Neural progenitor cell (in vitro differentiated cells): ENCODE measurements at regions not wholly inside any gene's neighbourhood (a gene's known extent, or its start where the extent isn't known, plus 50 kb on each side); places are given as distances from the start of the nearest gene placed in this dataset.

Source experiments
- DNase-seq: peaks from one replicate; pipeline ENCODE4 v3.0.0-alpha.2; 2016; ENCODE audit warnings: low spot score
- H2AFZ ChIP-seq: fragments of 200-600 bp; sonication (generic); replicated peaks from 2 replicates; pipeline ENCODE4 v1.6.1; 2016; ENCODE audit warnings: antibody characterized with exemption
- H3F3A ChIP-seq: fragments of 200-600 bp; sonication (generic); 2 replicates; pipeline ENCODE4 v1.6.1; 2016; ENCODE audit warnings: antibody characterized with exemption, low read depth
- H3K27ac ChIP-seq: fragments of 200-600 bp; sonication (generic); 2 replicates; pipeline ENCODE4 v1.5.1; 2016; ENCODE audit warnings: mild to moderate bottlenecking
- H3K27me3 ChIP-seq: fragments of 200-600 bp; sonication (generic); 2 replicates; pipeline ENCODE4 v1.6.1; 2016; ENCODE audit warnings: mild to moderate bottlenecking, moderate library complexity
- H3K36me3 ChIP-seq: fragments of 200-600 bp; sonication (generic); 2 replicates; pipeline ENCODE4 v1.5.1; 2016
- H3K4me1 ChIP-seq: fragments of 200-600 bp; sonication (generic); 2 replicates; pipeline ENCODE4 v1.6.1; 2016; ENCODE audit warnings: mixed run types
- H3K4me2 ChIP-seq: fragments of 200-600 bp; sonication (generic); 2 replicates; pipeline ENCODE4 v1.6.1; 2016
- H3K4me3 ChIP-seq: fragments of 200-600 bp; sonication (generic); 2 replicates; pipeline ENCODE4 v1.5.1; 2016
- H3K79me2 ChIP-seq: fragments of 200-600 bp; sonication (generic); 2 replicates; pipeline ENCODE4 v1.6.1; 2016; ENCODE audit warnings: low read depth
- H3K9ac ChIP-seq: fragments of 200-600 bp; sonication (generic); 2 replicates; pipeline ENCODE4 v1.6.1; 2016
- H3K9me3 ChIP-seq: fragments of 200-600 bp; sonication (generic); 2 replicates; pipeline ENCODE4 v1.5.1; 2016; ENCODE audit warnings: low read depth
- H4K20me1 ChIP-seq: fragments of 200-600 bp; sonication (generic); 2 replicates; pipeline ENCODE4 v1.6.1; 2016; ENCODE audit warnings: low read depth
- H3K27ac Mint-ChIP-seq: 3 replicates; pipeline ENCODE4 v1.8.0; 2021; ENCODE audit warnings: mixed read lengths
- H3K27me3 Mint-ChIP-seq: 2 replicates; pipeline ENCODE4 v1.8.0; 2022; ENCODE audit warnings: low read depth, mild to moderate bottlenecking, inconsistent platforms, moderate library complexity, mixed read lengths; ENCODE audit not compliant: insufficient read depth
- H3K36me3 Mint-ChIP-seq: 3 replicates; pipeline ENCODE4 v1.8.0; 2021; ENCODE audit warnings: mixed read lengths
- H3K4me1 Mint-ChIP-seq: 3 replicates; pipeline ENCODE4 v1.8.0; 2021; ENCODE audit warnings: mixed read lengths
- H3K4me3 Mint-ChIP-seq: 3 replicates; pipeline ENCODE4 v1.8.0; 2021; ENCODE audit warnings: mild to moderate bottlenecking, moderate library complexity, mixed read lengths
- H3K9me3 Mint-ChIP-seq: 3 replicates; pipeline ENCODE4 v1.8.0; 2020; ENCODE audit warnings: mixed read lengths
- CTCF ChIP-seq: fragments of 200-600 bp; sonication (generic); IDR thresholded peaks from 2 replicates; pipeline ENCODE4 v1.5.1; 2017; ENCODE audit warnings: antibody characterized with exemption, mild to moderate bottlenecking
- EZH2 ChIP-seq: fragments of 200-600 bp; sonication (generic); IDR thresholded peaks from 2 replicates; pipeline ENCODE4 v1.6.1; 2017; ENCODE audit warnings: antibody characterized with exemption, mild to moderate bottlenecking, moderate library complexity
- EZH2phosphoT487 ChIP-seq: fragments of 200-600 bp; sonication (generic); IDR thresholded peaks from 2 replicates; pipeline ENCODE4 v1.6.1; 2017; ENCODE audit warnings: antibody characterized with exemption

- peaks cover 10% of the 10 kb centered on the region for H3K4me1 ChIP-seq
- Mint-ChIP-seq H3K27ac (no peak overlapping the region), H3K36me3 (no peaks in the 10 kb centered on the region), H3K4me3 (no peak overlapping the region), H3K27me3 (peaks cover 9% of the 10 kb centered on the region), H3K9me3 (no peaks in the 10 kb centered on the region), H3K4me1 (peaks cover 19% of the 10 kb centered on the region)
- no peaks in the 10 kb centered on the region for H3F3A ChIP-seq
- no peaks in the 10 kb centered on the region for H4K20me1 ChIP-seq
- no peak overlapping the region for H3K4me2 ChIP-seq
- no peaks in the 10 kb centered on the region for H3K36me3 ChIP-seq
- H2AFZ ChIP-seq: no peak overlapping the region
- DNase-seq: no peak
- no peaks in the 10 kb centered on the region for H3K27me3 ChIP-seq
- H3K4me3 ChIP-seq: no peak overlapping the region
- H3K27ac ChIP-seq: no peak overlapping the region
- H3K79me2 ChIP-seq: no peaks in the 10 kb centered on the region
- no peaks in the 10 kb centered on the region for H3K9me3 ChIP-seq
- no peak for TF ChIP-seq EZH2phosphoT487
- no peak for TF ChIP-seq EZH2
- no peak for TF ChIP-seq CTCF
- H3K9ac ChIP-seq: no peak overlapping the region
These were observed 134.7 kb downstream of the GADD45G start for GRCh38 chr9:89739511-89739910.

GRCh38 chr9:89739916-89740315, 135.1 kb downstream of the GADD45G start:
- H3F3A ChIP-seq: no peaks in the 10 kb centered on the region
- no peak overlapping the region for H3K4me3 ChIP-seq
- no peaks in the 10 kb centered on the region for H3K79me2 ChIP-seq
- no peak overlapping the region for H2AFZ ChIP-seq
- Mint-ChIP-seq H3K27me3 (peaks cover 9% of the 10 kb centered on the region), H3K27ac (no peak overlapping the region), H3K4me1 (peaks cover 20% of the 10 kb centered on the region), H3K36me3 (no peaks in the 10 kb centered on the region), H3K4me3 (no peak overlapping the region), H3K9me3 (no peaks in the 10 kb centered on the region)
- no peak overlapping the region for H3K9ac ChIP-seq
- H3K4me1 ChIP-seq: peaks cover 10% of the 10 kb centered on the region
- H3K9me3 ChIP-seq: no peaks in the 10 kb centered on the region
- no peaks in the 10 kb centered on the region for H4K20me1 ChIP-seq
- H3K36me3 ChIP-seq: no peaks in the 10 kb centered on the region
- no peak overlapping the region for H3K27ac ChIP-seq
- no peak for DNase-seq
- H3K4me2 ChIP-seq: no peak overlapping the region
- no peaks in the 10 kb centered on the region for H3K27me3 ChIP-seq
- no peak for TF ChIP-seq EZH2phosphoT487
- no peak for TF ChIP-seq CTCF
- TF ChIP-seq EZH2: no peak

- Mint-ChIP-seq H3K27me3 (peaks cover 9% of the 10 kb centered on the region), H3K4me1 (peaks cover 20% of the 10 kb centered on the region), H3K4me3 (no peak overlapping the region), H3K36me3 (no peaks in the 10 kb centered on the region), H3K27ac (no peak overlapping the region), H3K9me3 (no peaks in the 10 kb centered on the region)
- TF ChIP-seq CTCF (no peak), EZH2phosphoT487 (no peak), EZH2 (no peak)
- Histone ChIP-seq H2AFZ (no peak overlapping the region), H3K36me3 (no peaks in the 10 kb centered on the region), H3F3A (no peaks in the 10 kb centered on the region), H4K20me1 (no peaks in the 10 kb centered on the region), H3K27ac (no peak overlapping the region), H3K9ac (no peak overlapping the region), H3K4me3 (no peak overlapping the region), H3K9me3 (no peaks in the 10 kb centered on the region), H3K27me3 (no peaks in the 10 kb centered on the region), H3K4me2 (no peak overlapping the region), H3K79me2 (no peaks in the 10 kb centered on the region), H3K4me1 (peaks cover 10% of the 10 kb centered on the region)
- DNase-seq: no peak
These were observed 135.9 kb downstream of the GADD45G start for GRCh38 chr9:89740722-89741121.

- Histone ChIP-seq H3K4me1 (peaks cover 10% of the 10 kb centered on the region), H3K9me3 (no peaks in the 10 kb centered on the region), H3K9ac (no peak overlapping the region), H3F3A (no peaks in the 10 kb centered on the region), H3K79me2 (no peaks in the 10 kb centered on the region), H4K20me1 (no peaks in the 10 kb centered on the region), H3K4me2 (no peak overlapping the region), H3K4me3 (no peak overlapping the region), H3K27ac (no peak overlapping the region), H2AFZ (no peak overlapping the region), H3K27me3 (no peaks in the 10 kb centered on the region), H3K36me3 (no peaks in the 10 kb centered on the region)
- no peak for DNase-seq
- no peak for TF ChIP-seq CTCF
- Mint-ChIP-seq H3K4me1 (peaks cover 33% of the 10 kb centered on the region), H3K36me3 (no peaks in the 10 kb centered on the region), H3K27me3 (peaks cover 11% of the 10 kb centered on the region), H3K9me3 (no peaks in the 10 kb centered on the region), H3K27ac (no peak overlapping the region), H3K4me3 (no peak overlapping the region)
These were observed 137.8 kb downstream of the GADD45G start for GRCh38 chr9:89742660-89743059.
